G401.6 (cell line): ENCODE measurements at regions not wholly inside any gene's neighbourhood (a gene's known extent, or its start where the extent isn't known, plus 50 kb on each side); places are given as distances from the start of the nearest gene placed in this dataset.
"Not testable (repeated sequence)": the region's sequence is repeated elsewhere in the genome, so short reads cannot be mapped to it uniquely, and the experiment has no call there.

Source experiments
- FAIRE-seq: peaks from 2 replicates; lab custom pipeline; 2012; peaks lifted over from hg19 to GRCh38; lab: Jason Lieb, UNC

GRCh38 chr1:177413982-177414596 is 243.3 kb downstream of the BRINP2 start:
- no peak for FAIRE-seq

- no peak for FAIRE-seq
These were observed 240.6 kb downstream of the BRINP2 start for GRCh38 chr1:177411381-177411780.

DNA sequence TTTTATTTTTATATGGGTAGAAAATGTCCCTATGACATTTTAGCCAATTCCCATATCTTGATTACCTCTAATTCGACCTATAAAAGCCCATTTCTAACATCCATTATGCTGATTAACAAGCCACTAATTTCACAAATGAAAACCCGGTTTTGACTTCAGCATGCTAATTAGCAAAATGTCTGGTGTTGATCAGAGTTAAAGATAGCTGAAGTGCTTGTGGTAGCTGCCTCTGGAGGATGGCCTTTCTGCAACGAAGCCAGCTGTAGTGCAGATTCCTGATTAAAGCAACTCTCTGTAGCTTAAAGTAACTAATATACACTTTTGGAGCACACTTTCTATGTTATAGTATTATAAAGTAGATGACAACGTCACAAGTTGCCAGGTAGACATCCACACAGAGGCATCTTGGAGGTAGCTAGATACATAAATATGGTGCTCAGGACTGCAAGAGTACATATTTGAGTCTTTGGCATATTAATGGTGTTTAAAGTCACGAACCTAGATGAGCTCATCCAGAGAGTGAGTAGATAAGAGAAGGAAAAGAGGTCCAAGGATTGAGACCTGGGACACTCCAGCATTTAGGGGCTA is 239.5 kb downstream of the BRINP2 start:
- no peak for FAIRE-seq

DNA sequence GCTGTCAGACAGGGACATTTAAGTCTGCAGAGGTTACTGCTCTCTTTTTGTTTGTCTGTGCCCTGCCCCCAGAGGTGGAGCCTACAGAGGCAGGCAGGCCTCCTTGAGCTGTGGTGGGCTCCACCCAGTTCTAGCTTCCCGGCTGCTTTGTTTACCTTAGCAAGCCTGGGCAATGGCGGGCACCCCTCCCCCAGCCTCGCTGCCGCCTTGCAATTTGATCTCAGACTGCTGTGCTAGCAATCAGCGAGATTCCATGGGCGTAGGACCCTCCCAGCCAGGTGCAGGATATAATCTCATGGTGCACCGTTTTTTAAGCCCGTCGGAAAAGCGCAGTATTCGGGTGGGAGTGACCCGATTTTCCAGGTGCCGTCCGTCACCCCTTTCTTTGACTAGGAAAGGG is 235.6 kb downstream of the BRINP2 start:
- not testable (repeated sequence) for FAIRE-seq

DNA sequence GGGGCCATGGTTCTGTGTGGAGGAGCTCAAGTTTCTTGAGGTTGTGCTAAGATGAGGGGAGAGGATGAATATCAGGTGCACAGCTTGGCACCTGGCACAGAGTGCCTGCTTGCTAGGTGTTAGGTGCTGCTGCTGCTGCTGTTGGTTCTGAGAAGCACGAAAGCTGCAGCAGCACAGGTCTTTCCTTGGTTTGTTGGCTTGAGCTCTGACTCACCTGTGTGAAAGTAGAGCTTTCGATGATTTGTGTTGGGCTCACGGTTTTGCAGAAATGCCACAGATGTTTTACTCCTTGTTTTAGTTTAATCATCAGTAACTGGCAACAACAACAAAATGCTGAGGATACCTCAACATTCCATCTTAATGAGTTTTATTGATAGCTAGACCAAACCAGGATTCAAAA is 221.6 kb downstream of the BRINP2 start:
- no peak for FAIRE-seq

GRCh38 chr1:177385760-177386698 is 215.3 kb downstream of the BRINP2 start:
- no peak for FAIRE-seq

DNA sequence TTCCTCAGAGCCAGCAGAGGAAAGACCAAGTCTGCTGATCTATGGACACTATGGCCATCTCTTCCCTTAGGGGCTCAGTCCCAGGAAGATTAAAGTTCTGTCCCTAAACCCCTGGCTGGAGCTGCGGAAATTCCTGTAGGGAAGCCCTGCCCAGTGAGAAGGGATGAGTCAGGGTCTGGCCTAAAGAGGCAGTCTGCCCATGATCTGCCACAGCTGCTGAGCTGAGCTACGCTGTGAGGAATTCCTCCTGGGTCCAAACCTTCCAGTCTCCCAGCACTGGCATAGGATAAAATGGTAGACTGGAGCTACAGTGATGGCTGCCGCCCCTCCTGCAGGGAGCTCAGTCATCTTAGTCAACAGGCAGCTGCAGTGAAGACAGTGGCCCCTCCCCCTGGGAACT is 213.7 kb downstream of the BRINP2 start:
- FAIRE-seq = no peak

GRCh38 chr1:177383715-177384114 is 213.0 kb downstream of the BRINP2 start:
- no peak for FAIRE-seq

DNA sequence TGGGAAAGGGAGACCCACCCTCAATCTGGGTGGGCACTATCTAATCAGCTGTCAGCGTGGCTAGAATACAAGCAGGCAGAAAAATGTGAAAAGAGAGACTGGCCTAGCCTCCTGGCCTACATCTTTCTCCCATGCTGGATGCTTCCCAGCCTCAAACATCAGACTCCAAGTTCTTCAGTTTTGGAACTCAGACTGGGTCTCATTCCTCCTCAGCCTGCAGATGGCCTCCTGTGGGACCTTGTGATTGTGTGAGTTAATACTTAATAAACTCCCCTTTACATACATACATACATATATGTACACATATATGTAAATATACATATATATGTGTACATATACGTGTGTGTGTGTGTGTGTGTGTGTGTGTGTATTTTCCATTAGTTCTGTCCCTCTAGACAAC is 207.1 kb downstream of the BRINP2 start:
- FAIRE-seq = no peak

DNA sequence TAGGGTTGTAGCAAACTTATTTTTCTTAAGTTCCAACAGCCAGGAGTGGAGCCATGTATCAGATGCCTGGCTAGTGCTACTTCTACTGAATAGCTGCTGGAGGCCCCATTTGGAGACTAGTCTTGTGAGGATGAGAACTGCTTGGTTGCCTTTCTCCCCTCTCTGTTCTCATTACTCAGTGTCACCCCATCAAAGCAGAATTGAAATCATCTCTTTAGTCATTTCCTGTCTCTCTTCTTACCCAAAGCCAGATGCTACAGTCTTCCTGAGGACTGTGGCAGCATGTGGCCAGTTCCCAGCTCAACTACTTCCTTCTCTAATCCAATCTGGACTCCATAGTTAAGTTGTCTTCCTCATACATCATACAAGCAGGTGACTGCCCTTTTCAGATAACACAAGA is 197.5 kb downstream of the BRINP2 start:
- no peak for FAIRE-seq

DNA sequence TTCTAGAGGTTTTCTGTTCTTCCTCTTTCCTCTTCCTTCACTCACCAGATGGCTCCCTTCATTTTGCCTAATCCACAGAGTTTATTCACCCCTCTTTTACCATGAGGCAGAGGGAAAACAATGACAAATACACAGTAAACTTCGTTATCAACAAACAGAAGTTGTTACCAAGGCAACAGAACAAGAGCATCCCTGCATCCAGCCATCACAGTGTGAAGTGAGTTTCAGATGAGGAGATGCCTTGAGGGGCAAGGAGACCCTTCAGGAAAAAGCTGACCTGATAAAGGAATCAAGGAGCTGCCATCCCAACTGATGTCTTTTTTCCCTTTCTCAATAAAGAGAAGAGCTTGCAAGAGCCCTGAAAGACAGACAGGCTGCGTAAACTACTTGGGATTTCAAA is 195.3 kb downstream of the BRINP2 start:
- no peak for FAIRE-seq

- no peak for FAIRE-seq
These were observed 190.0 kb downstream of the BRINP2 start for GRCh38 chr1:177360791-177361190.

DNA sequence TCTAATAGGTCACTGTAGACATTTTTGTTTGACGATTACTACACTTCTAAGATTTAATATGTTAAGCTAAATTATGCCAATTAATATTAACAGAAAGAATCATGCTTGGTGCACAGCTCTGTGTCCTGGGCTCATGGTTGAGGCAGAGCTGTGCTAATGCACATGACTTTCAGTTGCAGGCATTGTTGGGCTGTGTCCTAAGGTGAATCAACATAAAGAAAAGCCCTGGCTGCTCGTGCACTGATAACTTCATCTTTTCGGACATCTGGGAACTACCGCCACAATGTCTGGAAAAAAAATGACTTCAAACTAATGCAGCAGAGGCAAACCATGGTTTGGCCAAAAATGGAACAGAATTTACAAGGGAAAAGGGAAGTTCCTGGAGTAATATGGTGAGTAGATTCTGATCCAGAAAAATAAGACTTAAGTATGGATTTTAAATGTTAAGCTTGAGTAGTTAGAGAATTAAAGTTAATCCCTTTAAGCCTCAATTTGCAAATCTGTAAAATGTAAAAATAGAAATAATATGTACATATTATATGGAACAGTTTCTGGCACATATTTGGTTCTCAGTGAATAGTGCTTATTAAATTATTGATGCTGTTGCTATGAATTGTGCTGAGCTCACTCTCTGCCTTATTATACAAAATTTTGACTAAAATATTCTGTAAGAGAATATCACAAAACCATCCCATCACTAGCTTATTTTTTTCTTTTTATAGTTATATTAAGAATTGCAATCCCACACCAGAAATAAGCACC is 186.1 kb downstream of the BRINP2 start:
- no peak for FAIRE-seq

GRCh38 chr1:177355575-177355974 is 184.8 kb downstream of the BRINP2 start:
- FAIRE-seq = no peak

DNA sequence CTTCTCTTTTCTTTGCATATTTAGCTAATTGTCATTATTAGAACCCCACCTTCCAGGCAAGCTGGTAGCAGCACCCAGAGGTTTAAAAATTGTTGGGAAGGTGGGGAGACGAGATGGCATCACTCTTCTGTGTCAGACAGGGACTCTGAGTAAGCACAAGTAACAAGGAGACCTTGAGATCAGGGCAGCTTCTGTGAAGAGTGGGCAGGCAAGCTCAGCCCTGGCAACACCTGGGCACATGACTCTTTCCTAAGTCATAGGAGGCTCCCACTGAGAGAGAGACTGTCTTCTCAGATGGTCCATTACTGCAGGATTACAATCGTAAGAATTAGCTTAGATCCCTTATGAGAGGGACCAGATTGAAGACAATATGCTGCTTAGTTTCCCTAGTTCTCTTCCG is 183.5 kb downstream of the BRINP2 start:
- no peak for FAIRE-seq

DNA sequence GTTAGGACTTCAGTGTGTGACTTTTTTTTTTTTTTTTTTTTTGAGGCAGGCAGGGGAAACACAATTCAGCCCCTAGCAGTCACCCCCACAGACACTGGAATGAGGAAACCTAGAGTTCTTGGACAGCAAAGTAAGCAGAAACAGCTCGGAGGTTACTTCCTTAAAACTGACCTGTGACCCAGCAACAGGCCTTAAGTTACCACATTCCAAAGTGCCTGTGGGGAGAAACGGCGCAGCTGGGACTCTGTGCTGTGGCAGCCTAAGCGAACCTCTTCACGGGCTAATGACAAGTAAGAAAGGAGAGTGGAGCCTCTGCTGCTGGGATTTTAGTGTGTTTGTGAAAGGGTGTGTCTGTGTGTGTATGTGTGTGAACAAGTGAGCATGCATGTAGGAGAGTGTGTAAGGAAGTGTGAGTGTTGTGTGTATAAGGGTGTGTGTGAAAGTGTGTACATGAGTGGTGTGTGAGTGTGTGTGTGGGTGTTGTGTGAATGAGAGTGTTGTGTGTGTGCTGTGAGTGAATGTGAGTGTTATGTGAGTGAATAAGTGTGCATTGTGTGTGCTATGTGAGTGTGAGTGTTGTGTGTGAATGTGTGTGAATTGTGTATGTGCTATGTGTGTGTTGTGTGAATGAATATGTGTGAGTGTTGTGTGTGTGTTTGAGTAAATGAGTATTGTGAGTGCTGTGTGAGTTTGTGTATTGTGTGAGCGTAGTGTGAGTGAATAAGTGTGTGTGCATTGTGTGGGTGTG is 180.8 kb downstream of the BRINP2 start:
- no peak for FAIRE-seq

DNA sequence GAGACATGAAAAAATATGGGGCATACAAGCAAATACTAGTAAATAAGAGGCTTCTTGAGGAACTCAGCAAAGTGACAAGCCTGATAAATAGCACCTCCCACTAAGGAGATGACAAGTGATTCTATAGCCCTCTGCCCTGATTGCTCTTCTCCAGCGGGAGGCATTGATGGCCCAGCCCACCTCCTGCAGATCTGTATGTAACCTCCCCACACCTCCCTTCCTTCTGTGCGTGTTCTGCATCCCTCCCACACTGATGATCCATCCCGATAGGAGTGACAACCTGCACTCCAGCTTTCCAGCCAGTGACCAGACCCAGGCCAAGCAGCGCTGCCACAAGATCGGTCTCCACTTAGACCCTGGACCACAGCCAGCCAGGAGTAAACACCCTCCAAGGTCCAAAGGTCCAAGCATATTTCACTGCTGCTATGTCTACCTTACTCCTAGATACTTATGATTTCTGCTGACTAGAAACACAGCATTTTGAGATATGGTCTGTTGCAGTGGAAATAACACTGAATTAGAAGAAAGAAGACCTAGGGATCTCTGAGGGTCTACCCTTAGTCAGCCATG is 176.1 kb downstream of the BRINP2 start:
- FAIRE-seq = no peak

GRCh38 chr1:177343445-177343844 is 172.7 kb downstream of the BRINP2 start:
- FAIRE-seq = no peak

DNA sequence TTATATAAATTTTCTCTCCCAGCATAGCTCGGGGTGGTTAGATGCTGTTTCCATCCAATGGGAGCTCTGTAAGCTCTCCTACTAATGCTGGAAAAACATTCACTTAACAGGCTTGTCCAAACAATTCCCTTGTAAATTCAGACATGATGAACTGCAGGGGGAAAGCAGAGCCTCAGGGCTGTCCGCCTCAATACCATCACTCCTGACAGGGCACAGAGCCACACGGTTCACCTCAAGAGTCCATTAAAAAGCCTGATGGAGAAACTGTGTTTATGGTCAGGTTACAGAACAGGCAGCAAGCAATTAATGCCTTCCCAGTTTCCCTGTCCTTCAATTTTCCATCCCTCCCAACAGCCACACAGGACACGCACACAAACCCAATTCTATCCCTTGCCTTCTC is 171.0 kb downstream of the BRINP2 start:
- FAIRE-seq = no peak

DNA sequence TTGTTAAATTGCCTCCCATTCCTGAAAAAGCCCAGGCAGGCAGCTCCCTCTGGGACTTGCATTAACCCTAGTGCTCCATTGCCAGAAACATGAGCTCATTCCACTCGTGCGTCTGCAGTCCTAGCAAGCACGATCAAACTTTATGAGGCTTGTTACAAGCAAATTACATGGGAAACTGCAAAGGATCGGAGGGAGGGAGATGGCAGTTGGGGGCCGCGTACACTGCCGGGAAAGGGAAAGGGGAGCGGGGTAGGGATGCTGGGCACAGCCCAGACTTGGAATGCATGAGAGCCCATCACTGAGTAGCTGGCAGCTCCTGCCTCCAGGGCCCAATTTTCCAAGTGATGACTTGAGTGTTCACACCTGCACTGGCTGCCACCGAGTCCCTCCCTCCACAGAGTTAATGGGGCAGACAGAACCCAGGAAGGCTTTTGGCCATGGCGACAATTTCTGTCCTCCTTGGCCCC is 169.9 kb downstream of the BRINP2 start:
- no peak for FAIRE-seq

DNA sequence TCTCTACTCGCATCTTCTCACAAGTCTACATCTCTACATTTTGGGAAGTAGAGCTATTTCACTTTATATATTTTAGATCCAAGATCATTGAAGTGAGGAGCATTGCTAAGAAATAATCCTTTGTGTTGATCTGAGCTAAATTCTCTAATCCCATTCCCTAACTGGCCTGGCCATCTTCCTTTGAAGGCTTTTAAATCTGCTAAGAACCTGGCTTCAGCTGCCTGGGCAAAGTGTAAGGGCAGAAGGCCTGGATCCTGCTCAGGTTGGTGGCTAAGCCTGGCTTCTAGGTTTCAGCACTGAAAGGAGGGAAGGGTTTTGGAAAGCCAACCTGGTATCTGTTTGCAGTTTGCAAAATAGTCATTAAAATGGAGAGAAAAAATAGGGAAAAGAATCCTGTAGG is 167.6 kb downstream of the BRINP2 start:
- FAIRE-seq = no peak
